GM23248 (cell line): ENCODE measurements at regions not wholly inside any gene's neighbourhood (a gene's known extent, or its start where the extent isn't known, plus 50 kb on each side); places are given as distances from the start of the nearest gene placed in this dataset.

ENCODE experiments used
- DNase-seq: peaks from one replicate; pipeline ENCODE4 v3.0.0-alpha.2; 2015
- H2AFZ ChIP-seq: fragments of 200-600 bp; sonication (generic); 2 replicates; pipeline ENCODE4 v1.6.1; 2016; ENCODE audit warnings: antibody characterized with exemption
- H3F3A ChIP-seq: fragments of 200-600 bp; sonication (generic); 2 replicates; pipeline ENCODE4 v1.6.1; 2016; ENCODE audit warnings: mild to moderate bottlenecking, antibody characterized with exemption, mixed run types; ENCODE audit not compliant: insufficient read depth
- H3K27ac ChIP-seq: fragments of 200-600 bp; sonication (generic); 2 replicates; pipeline ENCODE4 v1.5.1; 2016; ENCODE audit warnings: mild to moderate bottlenecking
- H3K27me3 ChIP-seq: fragments of 200-600 bp; sonication (generic); replicated peaks from 2 replicates; pipeline ENCODE4 v1.6.1; 2016; ENCODE audit warnings: mild to moderate bottlenecking; ENCODE audit not compliant: insufficient read depth
- H3K36me3 ChIP-seq: fragments of 200-600 bp; sonication (generic); 2 replicates; pipeline ENCODE4 v1.6.1; 2016; ENCODE audit warnings: low read depth, mild to moderate bottlenecking
- H3K4me1 ChIP-seq: fragments of 200-600 bp; sonication (generic); 2 replicates; pipeline ENCODE4 v1.6.1; 2016; ENCODE audit warnings: mild to moderate bottlenecking; ENCODE audit not compliant: insufficient read depth
- H3K4me2 ChIP-seq: fragments of 200-600 bp; sonication (generic); one replicate; pipeline ENCODE4 v1.6.1; 2016; ENCODE audit warnings: mild to moderate bottlenecking; ENCODE audit not compliant: unreplicated experiment
- H3K4me3 ChIP-seq: fragments of 200-600 bp; sonication (generic); 2 replicates; pipeline ENCODE4 v1.5.1; 2016; ENCODE audit warnings: mild to moderate bottlenecking
- H3K79me2 ChIP-seq: fragments of 200-600 bp; sonication (generic); 2 replicates; pipeline ENCODE4 v1.6.1; 2016; ENCODE audit warnings: mild to moderate bottlenecking; ENCODE audit not compliant: insufficient read depth
- H3K9ac ChIP-seq: fragments of 200-600 bp; sonication (generic); 2 replicates; pipeline ENCODE4 v1.6.1; 2016; ENCODE audit warnings: mild to moderate bottlenecking
- H3K9me2 ChIP-seq: fragments of 200-600 bp; sonication (generic); 2 replicates; pipeline ENCODE4 v1.6.1; 2016; ENCODE audit warnings: mixed run types, mild to moderate bottlenecking, moderate library complexity; ENCODE audit not compliant: insufficient read depth
- H3K9me3 ChIP-seq: fragments of 200-600 bp; sonication (generic); one replicate; pipeline ENCODE4 v1.6.1; 2017; ENCODE audit warnings: low read depth
- H4K20me1 ChIP-seq: fragments of 200-600 bp; sonication (generic); 2 replicates; pipeline ENCODE4 v1.6.0; 2016; ENCODE audit not compliant: insufficient read depth
- EZH2 ChIP-seq: fragments of 200-600 bp; sonication (generic); IDR thresholded peaks from 2 replicates; pipeline ENCODE4 v1.6.1; 2018; ENCODE audit warnings: antibody characterized with exemption, mild to moderate bottlenecking; ENCODE audit not compliant: insufficient read depth, poor library complexity, severe bottlenecking
- EZH2phosphoT487 ChIP-seq: fragments of 200-600 bp; sonication (generic); IDR thresholded peaks from 2 replicates; pipeline ENCODE4 v1.6.1; 2018; ENCODE audit warnings: antibody characterized with exemption, moderate library complexity, mild to moderate bottlenecking, low read depth; ENCODE audit not compliant: insufficient read depth
- WGBS, 2 experiments: methylation state at CpG; one replicate each; pipeline ENCODE4 v1.1.6; 2015 to 2017; ENCODE audit warnings: low lambda C conversion rate in 2 of 2, low coverage in 1 of 2; ENCODE audit errors: missing lambda C conversion rate in 2 of 2; 5-methylcytosine and 5-hydroxymethylcytosine counted together
- in situ Hi-C: fragments of 300-500 bp; cut with MboI; formaldehyde crosslinking; loops from 2 replicates; pipeline ENCODE4 v1.15.0; 2020

GRCh38 chr7:116423499-116423898 is 76.0 kb upstream of the CAV2 start:
- in situ Hi-C loops, result no loop called here
- H3K79me2 ChIP-seq, result no peaks in the 10 kb centered on the region
- no peaks in the 10 kb centered on the region for H3K9me3 ChIP-seq
- no peaks in the 10 kb centered on the region for H3K9me2 ChIP-seq
- 67 to 78% methylated on average over 3 of the region's 3 CpGs for WGBS, 2 experiments
- no peak overlapping the region for H3K4me2 ChIP-seq
- no peak overlapping the region for H3K4me3 ChIP-seq
- H3K27me3 ChIP-seq, result no peaks in the 10 kb centered on the region
- TF ChIP-seq EZH2phosphoT487, result no peak
- TF ChIP-seq EZH2, result no peak
- H3K4me1 ChIP-seq, result peaks cover 21% of the 10 kb centered on the region
- H3F3A ChIP-seq, result peaks cover 20% of the 10 kb centered on the region
- no peaks in the 10 kb centered on the region for H4K20me1 ChIP-seq
- DNase-seq, result no peak
- no peak overlapping the region for H3K9ac ChIP-seq
- no peaks in the 10 kb centered on the region for H3K36me3 ChIP-seq
- peak overlapping the region; percentile 40; the same call in 1 of the 2 replicates for H2AFZ ChIP-seq
- no peak overlapping the region for H3K27ac ChIP-seq

- Histone ChIP-seq H3K9me3 (no peaks in the 10 kb centered on the region), H3K79me2 (no peaks in the 10 kb centered on the region), H3K4me3 (no peak overlapping the region), H3K36me3 (no peaks in the 10 kb centered on the region), H3K4me2 (peak overlapping the region; percentile 23), H3F3A (peaks cover 20% of the 10 kb centered on the region), H3K27ac (peak overlapping the region; percentile 52), H4K20me1 (no peaks in the 10 kb centered on the region), H3K27me3 (no peaks in the 10 kb centered on the region), H3K4me1 (peaks cover 21% of the 10 kb centered on the region), H3K9me2 (no peaks in the 10 kb centered on the region), H2AFZ (no peak overlapping the region), H3K9ac (no peak overlapping the region)
- TF ChIP-seq EZH2phosphoT487, result no peak
- TF ChIP-seq EZH2, result no peak
- in situ Hi-C loops, result no loop called here
- DNase-seq, result no peak
- 81 to 88% methylated on average over 3 of the region's 3 CpGs for WGBS, 2 experiments
Observed at GRCh38 chr7:116425647-116426209, 73.8 kb upstream of the CAV2 start.

- Histone ChIP-seq H3K27ac (peak overlapping the region; percentile 52), H3K36me3 (no peaks in the 10 kb centered on the region), H3K9ac (no peak overlapping the region), H3K27me3 (no peaks in the 10 kb centered on the region), H4K20me1 (no peaks in the 10 kb centered on the region), H3K79me2 (no peaks in the 10 kb centered on the region), H3K4me1 (peaks cover 23% of the 10 kb centered on the region), H3K9me3 (no peaks in the 10 kb centered on the region), H3K9me2 (no peaks in the 10 kb centered on the region), H3K4me2 (peak overlapping the region; percentile 23), H3F3A (peaks cover 20% of the 10 kb centered on the region), H3K4me3 (no peak overlapping the region), H2AFZ (no peak overlapping the region)
- TF ChIP-seq EZH2phosphoT487 (no peak), EZH2 (no peak)
- in situ Hi-C loops, result no loop called here
- 41 to 45% methylated on average over 4 of the region's 4 CpGs for WGBS, 2 experiments
- DNase-seq, result peak; percentile 88
Observed at GRCh38 chr7:116426428-116427156, 72.9 kb upstream of the CAV2 start.

DNA sequence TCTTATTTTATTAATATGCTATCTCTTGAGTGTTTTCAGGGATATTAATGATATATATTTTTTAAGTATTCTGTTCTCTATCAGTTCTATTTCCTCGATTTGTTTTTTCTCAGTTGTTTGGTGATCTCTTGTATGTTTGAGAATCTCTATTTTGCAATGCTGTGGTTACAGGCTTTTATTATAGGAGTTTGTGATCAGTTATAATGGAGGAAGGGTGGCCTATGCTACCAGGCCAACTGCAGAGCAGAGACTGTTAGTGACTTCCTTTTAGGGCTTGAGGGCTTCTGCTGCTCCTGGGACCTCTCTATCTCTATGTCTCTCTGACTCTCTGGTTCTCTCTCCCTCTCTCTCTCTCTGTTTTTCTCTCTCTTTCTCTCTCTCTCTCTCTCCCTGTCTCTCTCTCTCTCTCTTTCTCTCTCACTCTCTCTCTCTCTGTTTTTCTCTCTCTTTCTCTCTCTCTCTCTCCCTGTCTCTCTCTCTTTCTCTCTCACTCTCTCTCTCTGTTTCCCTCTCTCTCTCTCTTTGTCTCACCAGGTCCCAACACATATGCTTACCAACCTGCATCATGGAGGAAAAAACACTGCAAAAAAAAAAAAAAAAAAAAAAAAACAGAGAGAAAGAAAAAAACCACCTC is 69.4 kb upstream of the CAV2 start:
- H3K9me2 ChIP-seq, result no peaks in the 10 kb centered on the region
- no peaks in the 10 kb centered on the region for H3K79me2 ChIP-seq
- no peak overlapping the region for H3K9ac ChIP-seq
- H3K36me3 ChIP-seq, result no peaks in the 10 kb centered on the region
- 52% methylated on average over 1 of the region's 1 CpG for WGBS, 2 experiments
- peak overlapping the region; percentile 65 for H2AFZ ChIP-seq
- H3K27ac ChIP-seq, result no peak overlapping the region
- H3K4me3 ChIP-seq, result no peak overlapping the region
- no peaks in the 10 kb centered on the region for H3K9me3 ChIP-seq
- TF ChIP-seq EZH2phosphoT487, result no peak
- in situ Hi-C loops, result loop anchor here (10.0 kb wide), 1 partner anchor 165 kb away; no protein-coding TSS in a partner anchor
- H4K20me1 ChIP-seq, result no peaks in the 10 kb centered on the region
- no peak for DNase-seq
- no peaks in the 10 kb centered on the region for H3K27me3 ChIP-seq
- peaks cover 47% of the 10 kb centered on the region for H3K4me1 ChIP-seq
- H3K4me2 ChIP-seq, result no peak overlapping the region
- peaks cover 50% of the 10 kb centered on the region for H3F3A ChIP-seq
